Activated naive CD4-positive, alpha-beta T cell treated with anti-CD3 and anti-CD28 coated beads, Interleukin-2, amount 10 ng/mL, durations not matched to agents 7 days and 5 days (primary cell): ENCODE measurements at regions not wholly inside any gene's neighbourhood (a gene's known extent, or its start where the extent isn't known, plus 50 kb on each side); places are given as distances from the start of the nearest gene placed in this dataset.

Experiments used
- CTCF ChIA-PET: fragments of 350-600 bp; sonication (Branson Sonifier 250); formaldehyde crosslinking; loops from one replicate; lab custom pipeline; 2021; ENCODE audit warnings: antibody characterized with exemption; lab: Charles Lee
- DNase-seq: peaks from one replicate; pipeline ENCODE4 v3.0.0-alpha.2; 2020
- H3K27ac Mint-ChIP-seq: one replicate; pipeline ENCODE4 v1.8.0; 2021; ENCODE audit warnings: mild to moderate bottlenecking, moderate library complexity, mixed read lengths
- H3K27me3 Mint-ChIP-seq: one replicate; pipeline ENCODE4 v1.8.0; 2021; ENCODE audit warnings: mild to moderate bottlenecking, mixed read lengths
- H3K36me3 Mint-ChIP-seq: one replicate; pipeline ENCODE4 v1.8.0; 2021; ENCODE audit warnings: mixed read lengths
- H3K4me1 Mint-ChIP-seq: one replicate; pipeline ENCODE4 v1.8.0; 2021; ENCODE audit warnings: mixed read lengths
- H3K4me3 Mint-ChIP-seq: one replicate; pipeline ENCODE4 v1.8.0; 2021; ENCODE audit warnings: mild to moderate bottlenecking, moderate library complexity, mixed read lengths
- H3K9me3 Mint-ChIP-seq: one replicate; pipeline ENCODE4 v1.8.0; 2021; ENCODE audit warnings: mixed read lengths

GRCh38 chr21:28444111-28444510, 548.6 kb downstream of the LTN1 start:
- H3K27me3 Mint-ChIP-seq = no peaks in the 10 kb centered on the region
- no peak for DNase-seq

GRCh38 chr21:28442624-28443023, 550.1 kb downstream of the LTN1 start:
- no peaks in the 10 kb centered on the region for H3K27me3 Mint-ChIP-seq
- no peaks in the 10 kb centered on the region for H3K36me3 Mint-ChIP-seq
- H3K4me3 Mint-ChIP-seq = no peak overlapping the region
- no peak overlapping the region for H3K27ac Mint-ChIP-seq
- DNase-seq = no peak
- CTCF ChIA-PET = no interaction called here
- no peaks in the 10 kb centered on the region for H3K9me3 Mint-ChIP-seq
- no peaks in the 10 kb centered on the region for H3K4me1 Mint-ChIP-seq

More at GRCh38 chr21:28444111-28444510, 548.6 kb downstream of the LTN1 start:
- H3K36me3 Mint-ChIP-seq = no peaks in the 10 kb centered on the region
- no peaks in the 10 kb centered on the region for H3K9me3 Mint-ChIP-seq
- CTCF ChIA-PET = no interaction called here
- no peak overlapping the region for H3K27ac Mint-ChIP-seq
- H3K4me3 Mint-ChIP-seq = no peak overlapping the region
- no peaks in the 10 kb centered on the region for H3K4me1 Mint-ChIP-seq

GRCh38 chr21:28442085-28442484, 550.6 kb downstream of the LTN1 start:
- DNase-seq = no peak
- no peak overlapping the region for H3K27ac Mint-ChIP-seq
- no peaks in the 10 kb centered on the region for H3K9me3 Mint-ChIP-seq
- no peaks in the 10 kb centered on the region for H3K36me3 Mint-ChIP-seq
- no peak overlapping the region for H3K4me3 Mint-ChIP-seq
- H3K27me3 Mint-ChIP-seq = no peaks in the 10 kb centered on the region
- no peaks in the 10 kb centered on the region for H3K4me1 Mint-ChIP-seq
- CTCF ChIA-PET = no interaction called here

- CTCF ChIA-PET = no interaction called here
- Mint-ChIP-seq H3K36me3 (no peaks in the 10 kb centered on the region), H3K9me3 (no peaks in the 10 kb centered on the region), H3K4me1 (no peaks in the 10 kb centered on the region), H3K27me3 (no peaks in the 10 kb centered on the region), H3K4me3 (no peak overlapping the region), H3K27ac (no peak overlapping the region)
- no peak for DNase-seq
Observed at GRCh38 chr21:28439788-28440187, 552.9 kb downstream of the LTN1 start.

GRCh38 chr21:28439251-28439650, 553.4 kb downstream of the LTN1 start:
- Mint-ChIP-seq H3K4me1 (no peaks in the 10 kb centered on the region), H3K9me3 (no peaks in the 10 kb centered on the region), H3K36me3 (no peaks in the 10 kb centered on the region), H3K27ac (no peak overlapping the region), H3K27me3 (no peaks in the 10 kb centered on the region), H3K4me3 (no peak overlapping the region)
- CTCF ChIA-PET = no interaction called here
- DNase-seq = no peak

- Mint-ChIP-seq H3K27ac (no peak overlapping the region), H3K27me3 (no peaks in the 10 kb centered on the region), H3K36me3 (no peaks in the 10 kb centered on the region), H3K4me1 (no peaks in the 10 kb centered on the region), H3K4me3 (no peak overlapping the region), H3K9me3 (no peaks in the 10 kb centered on the region)
- DNase-seq = no peak
- CTCF ChIA-PET = no interaction called here
Observed at GRCh38 chr21:28437061-28437460, 555.6 kb downstream of the LTN1 start.

- Mint-ChIP-seq H3K27ac (no peak overlapping the region), H3K9me3 (no peaks in the 10 kb centered on the region), H3K4me3 (no peak overlapping the region), H3K27me3 (no peaks in the 10 kb centered on the region), H3K4me1 (no peaks in the 10 kb centered on the region), H3K36me3 (no peaks in the 10 kb centered on the region)
- DNase-seq = no peak
- CTCF ChIA-PET = no interaction called here
Observed at GRCh38 chr21:28436286-28436932, 556.3 kb downstream of the LTN1 start.

GRCh38 chr21:28431527-28432200, 561.0 kb downstream of the LTN1 start:
- Mint-ChIP-seq H3K9me3 (no peaks in the 10 kb centered on the region), H3K4me1 (no peaks in the 10 kb centered on the region), H3K4me3 (no peak overlapping the region), H3K36me3 (no peaks in the 10 kb centered on the region), H3K27ac (no peak overlapping the region), H3K27me3 (no peaks in the 10 kb centered on the region)
- CTCF ChIA-PET = interaction anchor here (1.5 kb wide), 1 partner anchor 13 kb away, joined by 3 read pairs; no protein-coding TSS in a partner anchor
- no peak for DNase-seq

GRCh38 chr21:28431022-28431421, 561.7 kb downstream of the LTN1 start:
- H3K36me3 Mint-ChIP-seq = no peaks in the 10 kb centered on the region
- no peak overlapping the region for H3K27ac Mint-ChIP-seq
- no peak overlapping the region for H3K4me3 Mint-ChIP-seq
- H3K9me3 Mint-ChIP-seq = no peaks in the 10 kb centered on the region
- CTCF ChIA-PET = interaction anchor here (1.5 kb wide), 1 partner anchor 12 kb away, joined by 3 read pairs; no protein-coding TSS in a partner anchor
- no peaks in the 10 kb centered on the region for H3K4me1 Mint-ChIP-seq
- DNase-seq = no peak
- H3K27me3 Mint-ChIP-seq = no peaks in the 10 kb centered on the region

- no peak overlapping the region for H3K27ac Mint-ChIP-seq
- H3K9me3 Mint-ChIP-seq = no peaks in the 10 kb centered on the region
- no peaks in the 10 kb centered on the region for H3K27me3 Mint-ChIP-seq
- no peak overlapping the region for H3K4me3 Mint-ChIP-seq
- no peak for DNase-seq
- H3K36me3 Mint-ChIP-seq = no peaks in the 10 kb centered on the region
- CTCF ChIA-PET = no interaction called here
- no peaks in the 10 kb centered on the region for H3K4me1 Mint-ChIP-seq
Observed at GRCh38 chr21:28429161-28429560, 563.5 kb downstream of the LTN1 start.

- no peak for DNase-seq
- CTCF ChIA-PET = no interaction called here
- Mint-ChIP-seq H3K27me3 (no peaks in the 10 kb centered on the region), H3K4me3 (no peak overlapping the region), H3K4me1 (no peaks in the 10 kb centered on the region), H3K36me3 (no peaks in the 10 kb centered on the region), H3K27ac (no peak overlapping the region), H3K9me3 (no peaks in the 10 kb centered on the region)
Observed at GRCh38 chr21:28427394-28428022, 565.2 kb downstream of the LTN1 start.

- Mint-ChIP-seq H3K27ac (no peak overlapping the region), H3K4me1 (no peaks in the 10 kb centered on the region), H3K9me3 (no peaks in the 10 kb centered on the region), H3K4me3 (no peak overlapping the region), H3K36me3 (no peaks in the 10 kb centered on the region), H3K27me3 (no peaks in the 10 kb centered on the region)
- CTCF ChIA-PET = no interaction called here
- no peak for DNase-seq
Observed at GRCh38 chr21:28426545-28426944, 566.1 kb downstream of the LTN1 start.

GRCh38 chr21:28423521-28424190, 569.0 kb downstream of the LTN1 start:
- H3K27ac Mint-ChIP-seq = no peak overlapping the region
- no peaks in the 10 kb centered on the region for H3K4me1 Mint-ChIP-seq
- CTCF ChIA-PET = no interaction called here
- H3K27me3 Mint-ChIP-seq = no peaks in the 10 kb centered on the region
- no peaks in the 10 kb centered on the region for H3K9me3 Mint-ChIP-seq
- no peak overlapping the region for H3K4me3 Mint-ChIP-seq
- no peaks in the 10 kb centered on the region for H3K36me3 Mint-ChIP-seq
- DNase-seq = no peak

- CTCF ChIA-PET = no interaction called here
- Mint-ChIP-seq H3K4me1 (no peaks in the 10 kb centered on the region), H3K27ac (no peak overlapping the region), H3K27me3 (no peaks in the 10 kb centered on the region), H3K4me3 (no peak overlapping the region), H3K9me3 (no peaks in the 10 kb centered on the region), H3K36me3 (no peaks in the 10 kb centered on the region)
- DNase-seq = no peak
Observed at GRCh38 chr21:28421716-28422524, 570.8 kb downstream of the LTN1 start.
